ENCODE measurements at regions not wholly inside any gene's neighbourhood (a gene's known extent, or its start where the extent isn't known, plus 50 kb on each side); places are given as distances from the start of the nearest gene placed in this dataset.

DNA sequence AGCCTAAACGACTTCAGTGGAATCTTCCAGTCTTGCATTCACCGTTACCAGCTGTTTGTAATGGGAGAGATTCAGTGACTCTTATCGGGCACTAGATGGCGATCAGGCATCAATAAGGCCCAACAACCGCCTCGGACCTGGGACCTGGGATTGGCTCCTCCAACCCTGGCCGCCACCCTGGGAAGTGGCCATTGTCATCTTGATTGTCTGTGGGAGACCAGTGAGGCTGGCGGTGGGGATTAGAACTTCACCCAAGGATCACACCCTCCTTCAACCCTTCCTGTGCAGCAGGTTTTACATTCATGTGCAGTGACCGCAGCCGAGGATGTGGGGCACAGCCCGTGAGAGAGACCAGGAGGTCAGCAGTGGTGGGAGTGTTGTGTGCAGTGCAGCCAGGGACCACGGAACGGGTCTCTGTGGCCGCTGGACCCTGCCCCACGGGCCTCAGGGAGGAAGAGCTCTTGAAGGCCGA is 85.3 kb downstream of the SPP2 start:
- in situ Hi-C loops (cut with MboI; ENCODE audit: low sequenced_read_pairs) = loop anchor here (10.0 kb wide), 1 partner anchor 409 kb away; no protein-coding TSS in a partner anchor

DNA sequence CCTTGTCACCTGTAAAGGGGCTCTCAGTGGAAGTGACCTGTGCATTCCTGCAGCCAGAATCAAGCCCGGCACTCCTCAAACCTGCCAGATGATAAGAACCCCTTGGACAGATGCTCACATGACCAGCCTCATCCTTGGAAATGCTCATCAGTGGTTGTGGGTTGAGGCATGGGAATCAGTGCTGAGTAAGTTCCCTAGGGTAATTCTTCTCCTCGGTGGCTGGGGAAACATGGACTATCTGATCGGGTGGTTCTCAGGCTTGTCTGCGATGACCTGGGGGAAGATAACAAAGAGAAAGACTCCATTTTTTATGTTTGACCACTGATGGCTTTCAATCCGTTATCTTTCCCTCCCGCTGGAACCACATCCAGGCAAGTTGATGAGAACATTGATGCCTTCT is 84.0 kb downstream of the SPP2 start:
- in situ Hi-C loops (cut with MboI; ENCODE audit: low sequenced_read_pairs) = loop anchor here (10.0 kb wide), 1 partner anchor 410 kb away; no protein-coding TSS in a partner anchor

- in situ Hi-C loops (cut with MboI; ENCODE audit: low sequenced_read_pairs) = loop anchor here (10.0 kb wide), 1 partner anchor 412 kb away; no protein-coding TSS in a partner anchor
Observed at GRCh38 chr2:234133004-234133403, 82.5 kb downstream of the SPP2 start.

DNA sequence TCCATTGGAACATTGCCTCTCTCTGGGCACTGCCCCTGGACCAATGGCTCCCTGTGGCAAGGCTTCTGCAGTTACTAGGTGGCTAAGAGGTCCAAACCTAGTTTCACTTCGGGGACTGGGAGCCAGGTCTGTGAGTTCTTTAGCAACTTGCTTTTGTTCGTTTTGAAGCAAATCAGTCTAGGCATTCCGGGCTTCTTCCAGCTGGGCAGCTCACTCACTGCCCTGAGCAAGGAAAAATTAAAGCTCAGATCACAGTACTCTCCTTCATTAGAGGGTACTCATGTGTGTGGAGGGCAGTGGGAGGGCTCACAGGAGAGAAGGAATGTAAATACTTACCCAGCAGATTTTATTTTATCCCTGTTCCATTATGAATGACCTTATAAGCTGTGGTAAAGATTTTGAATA is 80.3 kb downstream of the SPP2 start:
- in situ Hi-C loops (cut with MboI; ENCODE audit: low sequenced_read_pairs) = loop anchor here (10.0 kb wide), 1 partner anchor 414 kb away; no protein-coding TSS in a partner anchor

DNA sequence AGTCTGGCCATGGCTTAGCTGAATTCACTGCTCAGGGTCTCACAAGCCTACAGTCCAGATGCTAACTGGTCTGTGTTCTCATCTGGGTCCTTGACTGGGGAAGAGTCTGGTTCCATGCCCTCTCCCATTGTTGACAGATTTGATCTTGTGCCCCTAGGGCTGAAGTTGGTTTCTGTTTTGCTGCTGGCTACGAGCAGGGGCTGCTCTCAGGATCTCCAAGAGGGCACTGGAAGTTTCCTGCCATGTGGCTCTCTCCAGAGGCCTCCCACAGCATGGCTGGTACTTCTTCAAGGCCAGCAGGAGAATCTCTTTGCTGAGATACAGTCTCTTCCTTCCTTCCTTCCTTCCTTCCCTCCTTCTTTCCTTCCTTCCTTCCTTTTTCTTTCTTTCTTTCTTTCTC is 78.1 kb downstream of the SPP2 start:
- in situ Hi-C loops (cut with MboI; ENCODE audit: low sequenced_read_pairs) = no loop called here

Data from HL-60/S4 (cell line).